Smooth muscle cell (in vitro differentiated cells): ENCODE measurements at regions not wholly inside any gene's neighbourhood (a gene's known extent, or its start where the extent isn't known, plus 50 kb on each side); places are given as distances from the start of the nearest gene placed in this dataset.

Source experiments
- DNase-seq: peaks from one replicate; lab custom pipeline; 2025; ENCODE audit not compliant: unreplicated experiment; lab: John Stamatoyannopoulos, UW
- H2AFZ ChIP-seq: fragments of 200-600 bp; sonication (generic); 2 replicates; pipeline ENCODE4 v1.6.0; 2016; ENCODE audit warnings: antibody characterized with exemption, low read depth, mild to moderate bottlenecking
- H3F3A ChIP-seq: fragments of 200-600 bp; sonication (generic); 2 replicates; pipeline ENCODE4 v1.6.0; 2017; ENCODE audit warnings: antibody characterized with exemption, low read depth
- H3K27ac ChIP-seq: fragments of 200-600 bp; sonication (generic); 2 replicates; pipeline ENCODE4 v1.5.1; 2016; ENCODE audit warnings: low read depth, mild to moderate bottlenecking
- H3K27me3 ChIP-seq: fragments of 200-600 bp; sonication (generic); 2 replicates; pipeline ENCODE4 v1.6.1; 2016; ENCODE audit warnings: low read depth, mild to moderate bottlenecking
- H3K36me3 ChIP-seq: fragments of 200-600 bp; sonication (generic); 2 replicates; pipeline ENCODE4 v1.5.1; 2016; ENCODE audit warnings: low read depth
- H3K4me1 ChIP-seq: fragments of 200-600 bp; sonication (generic); 2 replicates; pipeline ENCODE4 v1.5.1; 2016; ENCODE audit warnings: low read depth
- H3K4me2 ChIP-seq: fragments of 200-600 bp; sonication (generic); 2 replicates; pipeline ENCODE4 v1.6.0; 2016; ENCODE audit warnings: mild to moderate bottlenecking
- H3K4me3 ChIP-seq: fragments of 200-600 bp; sonication (generic); 2 replicates; pipeline ENCODE4 v1.5.1; 2016; ENCODE audit warnings: mild to moderate bottlenecking
- H3K79me2 ChIP-seq: fragments of 200-600 bp; sonication (generic); 2 replicates; pipeline ENCODE4 v1.6.0; 2016; ENCODE audit warnings: low read depth, mild to moderate bottlenecking
- H3K9ac ChIP-seq: fragments of 200-600 bp; sonication (generic); 2 replicates; pipeline ENCODE4 v1.6.0; 2016; ENCODE audit warnings: low read depth
- H3K9me3 ChIP-seq: fragments of 200-600 bp; sonication (generic); replicated peaks from 2 replicates; pipeline ENCODE4 v1.5.1; 2016; ENCODE audit warnings: low read depth
- H4K20me1 ChIP-seq: fragments of 200-600 bp; sonication (generic); 2 replicates; pipeline ENCODE4 v1.6.0; 2016; ENCODE audit warnings: low read depth
- CTCF ChIP-seq: fragments of 200-600 bp; sonication (generic); IDR thresholded peaks from 2 replicates; pipeline ENCODE4 v1.5.1; 2017; ENCODE audit warnings: borderline replicate concordance, mild to moderate bottlenecking, antibody characterized with exemption; ENCODE audit not compliant: insufficient read depth, poor library complexity, severe bottlenecking
- WGBS: methylation state at CpG from one replicate; pipeline ENCODE4 v1.1.7; 2016; ENCODE audit warnings: low lambda C conversion rate; 5-methylcytosine and 5-hydroxymethylcytosine counted together

- 93% methylated on average over 2 of the region's 2 CpGs for WGBS
- H4K20me1 ChIP-seq, result no peaks in the 10 kb centered on the region
Measured at GRCh38 chr5:68699966-68700365, 393.8 kb upstream of the SLC30A5 start.

GRCh38 chr5:68707575-68707974 is 386.2 kb upstream of the SLC30A5 start:
- Histone ChIP-seq H3K27me3 (no peaks in the 10 kb centered on the region), H3K4me2 (no peak overlapping the region), H4K20me1 (no peaks in the 10 kb centered on the region), H3K4me1 (peaks cover 17% of the 10 kb centered on the region), H2AFZ (peak overlapping the region; percentile 36), H3K79me2 (no peaks in the 10 kb centered on the region), H3K36me3 (no peaks in the 10 kb centered on the region), H3K27ac (peak overlapping the region; percentile 1), H3K9me3 (no peaks in the 10 kb centered on the region), H3K4me3 (no peak overlapping the region), H3F3A (peaks cover 2% of the 10 kb centered on the region), H3K9ac (no peak overlapping the region)
- WGBS, result 65% methylated on average over 2 of the region's 2 CpGs
- no peak for DNase-seq
- no peak for TF ChIP-seq CTCF

More at GRCh38 chr5:68699966-68700365, 393.8 kb upstream of the SLC30A5 start:
- H3K4me3 ChIP-seq, result no peak overlapping the region
- no peaks in the 10 kb centered on the region for H3K27me3 ChIP-seq
- H3K79me2 ChIP-seq, result no peaks in the 10 kb centered on the region
- H2AFZ ChIP-seq, result no peak overlapping the region
- H3F3A ChIP-seq, result no peaks in the 10 kb centered on the region
- no peaks in the 10 kb centered on the region for H3K4me1 ChIP-seq
- TF ChIP-seq CTCF, result no peak
- H3K9ac ChIP-seq, result no peak overlapping the region
- no peak overlapping the region for H3K4me2 ChIP-seq
- H3K36me3 ChIP-seq, result no peaks in the 10 kb centered on the region
- DNase-seq, result no peak
- H3K27ac ChIP-seq, result no peak overlapping the region
- no peaks in the 10 kb centered on the region for H3K9me3 ChIP-seq

DNA sequence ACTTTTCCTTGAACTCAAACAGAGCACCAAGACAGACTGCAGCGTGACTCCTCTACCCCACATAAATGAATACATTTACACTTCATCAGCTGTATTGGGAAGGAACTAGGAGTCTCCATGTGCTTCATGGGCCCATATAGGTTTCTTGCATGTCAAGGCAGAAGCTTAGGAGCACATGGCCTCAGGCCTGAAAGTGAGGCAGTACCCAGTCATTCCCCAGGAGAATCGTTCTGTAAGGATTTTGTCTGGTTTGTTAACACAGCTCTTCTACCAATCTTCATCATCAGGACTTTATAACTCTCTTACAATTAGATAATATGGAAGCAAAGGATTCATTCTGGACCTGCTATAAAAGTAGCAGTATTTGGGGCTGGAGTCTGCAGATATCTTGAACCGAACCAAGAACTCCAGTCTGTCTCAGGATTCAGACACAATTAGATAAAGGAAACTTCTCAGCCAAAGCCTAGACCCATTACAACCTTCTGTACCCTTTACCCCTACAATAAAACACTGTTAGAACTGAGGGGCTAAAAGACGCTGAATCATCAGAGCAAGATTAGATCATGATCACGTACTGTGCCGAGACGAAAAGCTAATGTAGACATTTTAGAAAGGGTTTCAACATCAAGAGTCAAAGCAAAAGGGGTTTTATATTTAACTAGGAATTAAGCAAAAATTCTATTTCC is 385.5 kb upstream of the SLC30A5 start:
- Histone ChIP-seq H3K4me3 (no peak overlapping the region), H3K9ac (no peak overlapping the region), H3K4me2 (peak overlapping the region; percentile 2), H4K20me1 (no peaks in the 10 kb centered on the region), H2AFZ (peak overlapping the region; percentile 36), H3K27me3 (no peaks in the 10 kb centered on the region), H3K9me3 (no peaks in the 10 kb centered on the region), H3K4me1 (peaks cover 21% of the 10 kb centered on the region), H3K27ac (peak overlapping the region; percentile 1), H3K79me2 (no peaks in the 10 kb centered on the region), H3K36me3 (no peaks in the 10 kb centered on the region), H3F3A (peaks cover 7% of the 10 kb centered on the region)
- no peak for TF ChIP-seq CTCF
- no peak for DNase-seq
- whole genome bisulfite sequencing, result 41% methylated on average over 7 of the region's 7 CpGs

DNA sequence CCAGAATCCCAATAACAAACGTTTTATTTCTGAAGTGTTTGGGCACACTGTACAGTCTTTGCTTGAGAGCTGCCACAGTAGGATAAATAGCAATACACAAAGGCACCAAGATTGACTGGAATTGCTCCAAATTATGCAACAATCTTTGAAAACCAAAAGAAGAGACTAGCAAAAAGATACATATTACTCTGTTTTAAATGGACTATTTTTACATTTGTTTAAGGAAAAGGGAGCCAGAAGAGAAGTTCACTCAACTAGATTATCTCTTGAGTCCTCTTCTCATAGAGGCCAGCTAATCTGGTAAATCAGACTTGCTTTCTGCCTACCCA is 385.0 kb upstream of the SLC30A5 start:
- DNase-seq, result no peak
- Histone ChIP-seq H3K4me2 (peak overlapping the region; percentile 2), H3K9me3 (no peaks in the 10 kb centered on the region), H3K9ac (no peak overlapping the region), H2AFZ (peak overlapping the region; percentile 36), H3K27ac (peak overlapping the region; percentile 1), H3K4me1 (peaks cover 26% of the 10 kb centered on the region), H3K27me3 (no peaks in the 10 kb centered on the region), H3K36me3 (no peaks in the 10 kb centered on the region), H3K79me2 (no peaks in the 10 kb centered on the region), H3K4me3 (no peak overlapping the region), H4K20me1 (no peaks in the 10 kb centered on the region), H3F3A (peaks cover 7% of the 10 kb centered on the region)
- TF ChIP-seq CTCF, result no peak
- WGBS, result 48% methylated on average over 1 of the region's 1 CpG
